GM12878 (cell line): ENCODE measurements at regions not wholly inside any gene's neighbourhood (a gene's known extent, or its start where the extent isn't known, plus 50 kb on each side); places are given as distances from the start of the nearest gene placed in this dataset.

Experiments
- ATAC-seq: fragments of 200-7000 bp; cut with Tn5 transposase; 3 replicates; pipeline ENCODE4 v1.9.1; 2020; ENCODE audit warnings: mild to moderate bottlenecking, moderate library complexity
- BruUV-seq: library from RNA; stranded (reverse); fragments of 400-500 nt; replicated peaks from 2 replicates; lab custom pipeline; 2021; lab: Mats Ljungman, UMichigan
- CTCF ChIA-PET: fragments of 300-600 bp; sonication (Branson Sonifier 250); formaldehyde crosslinking; extraction: SDS; loops from one replicate; lab custom pipeline; 2021; ENCODE audit warnings: inconsistent platforms; lab: Yijun Ruan, JAX
- POLR2A ChIA-PET: fragments of 350-600 bp; formaldehyde crosslinking; extraction: SDS; loops from one replicate; lab custom pipeline; 2021; ENCODE audit warnings: inconsistent platforms; lab: Charles Lee
- RAD21 ChIA-PET: fragments of 300-600 bp; sonication (Branson Sonifier 250); formaldehyde crosslinking; loops from one replicate; lab custom pipeline; 2023; ENCODE audit warnings: antibody characterized with exemption; ENCODE audit not compliant: unreplicated experiment; lab: Charles Lee
- SMC1A ChIA-PET: fragments of 300-600 bp; sonication (Branson Sonifier 250); formaldehyde crosslinking; loops from one replicate; lab custom pipeline; 2023; ENCODE audit not compliant: unreplicated experiment, uncharacterized antibody; lab: Charles Lee
- DNase-seq: peaks from one replicate; pipeline ENCODE4 v3.0.0-alpha.2; 2011; ENCODE audit warnings: low read depth, low spot score
- FAIRE-seq: peaks from 3 replicates; lab custom pipeline; 2011; peaks lifted over from hg19 to GRCh38; lab: Jason Lieb, UNC
- H2AFZ ChIP-seq: 2 replicates; pipeline ENCODE4 v1.6.0; 2011; ENCODE audit warnings: low read depth, low read length, control low read depth; ENCODE audit not compliant: control insufficient read depth
- H3K27ac ChIP-seq: 2 replicates; pipeline ENCODE4 v1.5.1; 2011; ENCODE audit warnings: control low read depth; ENCODE audit not compliant: control insufficient read depth, insufficient read depth
- H3K27me3 ChIP-seq, 2 experiments: replicated peaks in 1 of 2; 2 replicates each; pipeline versions ENCODE4 v1.6.0 to v1.6.1; 2011; ENCODE audit warnings: low read length in 1 of 2; ENCODE audit not compliant: control insufficient read depth in 2 of 2, insufficient read depth in 2 of 2
- H3K36me3 ChIP-seq, 2 experiments: 2 replicates each; pipeline ENCODE4 v1.5.1; 2011; ENCODE audit warnings: low read length in 1 of 2; ENCODE audit not compliant: control insufficient read depth in 2 of 2, insufficient read depth in 2 of 2
- H3K4me1 ChIP-seq: 2 replicates; pipeline ENCODE4 v1.6.1; 2011; ENCODE audit warnings: mild to moderate bottlenecking, low read length, moderate library complexity, mixed read lengths; ENCODE audit not compliant: control insufficient read depth, insufficient read depth
- H3K4me2 ChIP-seq: 2 replicates; pipeline ENCODE4 v1.6.0; 2011; ENCODE audit warnings: control low read depth; ENCODE audit not compliant: control insufficient read depth, insufficient read depth
- H3K4me3 ChIP-seq: fragments of 200-600 bp; sonication (generic); 2 replicates; pipeline ENCODE4 v1.5.1; 2016
- H3K79me2 ChIP-seq: 2 replicates; pipeline ENCODE4 v1.6.0; 2011; ENCODE audit warnings: low read length; ENCODE audit not compliant: control insufficient read depth, insufficient read depth
- H3K9ac ChIP-seq: 2 replicates; pipeline ENCODE4 v1.8.0; 2011; ENCODE audit warnings: low read length, control low read depth, mixed read lengths; ENCODE audit not compliant: control insufficient read depth, insufficient read depth
- H3K9me3 ChIP-seq: replicated peaks from 3 replicates; pipeline ENCODE4 v1.5.1; 2011; ENCODE audit warnings: mild to moderate bottlenecking, low read length; ENCODE audit not compliant: control insufficient read depth, insufficient read depth
- H4K20me1 ChIP-seq: 2 replicates; pipeline ENCODE4 v1.6.0; 2011; ENCODE audit not compliant: control insufficient read depth, insufficient read depth
- BACH1 ChIP-seq: fragments of 450-650 bp; IDR thresholded peaks from 2 replicates; pipeline ENCODE4 v1.6.1; 2017; ENCODE audit warnings: mild to moderate bottlenecking, borderline replicate concordance
- BRCA1 ChIP-seq: IDR thresholded peaks from 2 replicates; pipeline ENCODE4 v1.6.1; 2011; ENCODE audit warnings: low read depth, low read length, improper control_type of control experiment
- DPF2 ChIP-seq: fragments of 450-650 bp; IDR thresholded peaks from 2 replicates; pipeline ENCODE4 v1.6.1; 2017; ENCODE audit warnings: mild to moderate bottlenecking
- EGR1 ChIP-seq, 2 experiments: IDR thresholded peaks; 1 replicate in 1 of 2; 2 replicates in 1 of 2; pipeline ENCODE4 v1.6.1; 2011 to 2012; ENCODE audit warnings: low read depth in 2 of 2, low read length in 2 of 2, borderline replicate concordance in 1 of 2, mild to moderate bottlenecking in 1 of 2, moderate library complexity in 1 of 2
- ESRRA ChIP-seq: IDR thresholded peaks from 2 replicates; pipeline ENCODE4 v1.6.1; 2012; ENCODE audit warnings: mild to moderate bottlenecking, low read length, improper control_type of control experiment
- FOXK2 ChIP-seq: fragments of 450-650 bp; IDR thresholded peaks from 2 replicates; pipeline ENCODE4 v1.6.1; 2017; ENCODE audit warnings: mild to moderate bottlenecking, moderate library complexity
- GATAD2B ChIP-seq: fragments of 450-650 bp; conservative IDR thresholded peaks from 2 replicates; pipeline ENCODE4 v1.6.1; 2017; ENCODE audit warnings: low read depth, mild to moderate bottlenecking, moderate library complexity
- HDGF ChIP-seq: fragments of 450-650 bp; IDR thresholded peaks from 2 replicates; pipeline ENCODE4 v1.6.1; 2016; ENCODE audit warnings: antibody characterized with exemption
- JUNB ChIP-seq: IDR thresholded peaks from 2 replicates; pipeline ENCODE4 v1.6.1; 2016; ENCODE audit warnings: antibody characterized with exemption, mild to moderate bottlenecking
- NFIC ChIP-seq: IDR thresholded peaks from 2 replicates; pipeline ENCODE4 v1.6.1; 2012; ENCODE audit warnings: low read depth, mild to moderate bottlenecking, inconsistent platforms, low read length, moderate library complexity
- POLR2AphosphoS2 ChIP-seq: IDR thresholded peaks from 2 replicates; pipeline ENCODE4 v1.6.1; 2011; ENCODE audit warnings: low read depth, mild to moderate bottlenecking, low read length, improper control_type of control experiment, moderate library complexity
- RCOR1 ChIP-seq: conservative IDR thresholded peaks from 2 replicates; pipeline ENCODE4 v1.6.1; 2012; ENCODE audit warnings: low read depth, low read length, improper control_type of control experiment
- SMAD1 ChIP-seq: fragments of 450-650 bp; IDR thresholded peaks from 2 replicates; pipeline ENCODE4 v1.6.1; 2018; ENCODE audit warnings: mild to moderate bottlenecking, low read depth; ENCODE audit not compliant: partially characterized antibody
- USF1 ChIP-seq: IDR thresholded peaks from 2 replicates; pipeline ENCODE4 v1.6.1; 2011; ENCODE audit warnings: borderline replicate concordance, low read depth, mild to moderate bottlenecking, moderate library complexity, mixed read lengths, low read length; ENCODE audit not compliant: insufficient read depth; ENCODE audit errors: extremely low read length
- ZNF622 ChIP-seq: fragments of 450-650 bp; IDR thresholded peaks from 2 replicates; pipeline ENCODE4 v1.6.1; 2017; ENCODE audit warnings: mild to moderate bottlenecking, inconsistent platforms
- WGBS: methylation state at CpG from one replicate; pipeline ENCODE4 v1.1.6; 2016; ENCODE audit warnings: low lambda C conversion rate; ENCODE audit not compliant: insufficient replicate concordance, insufficient coverage; ENCODE audit errors: missing lambda C conversion rate; 5-methylcytosine and 5-hydroxymethylcytosine counted together
- in situ Hi-C: fragments of 300-500 bp; cut with MboI; formaldehyde crosslinking; loops from 9 replicates; pipeline ENCODE4 v1.14.3; 2018; ENCODE audit warnings: mixed read lengths
- intact Hi-C: fragments of 100-400 bp; cut with micrococcal nuclease; formaldehyde crosslinking; loops from one replicate; pipeline ENCODE4 v1.14.2; 2022; ENCODE audit not compliant: unreplicated experiment
- TF ChIP-seq, protein P1 (sequence below): fragments of 450-650 bp; IDR thresholded peaks from 2 replicates; pipeline ENCODE4 v1.6.1; 2017; ENCODE audit warnings: low read depth, mild to moderate bottlenecking, moderate library complexity

DNA sequence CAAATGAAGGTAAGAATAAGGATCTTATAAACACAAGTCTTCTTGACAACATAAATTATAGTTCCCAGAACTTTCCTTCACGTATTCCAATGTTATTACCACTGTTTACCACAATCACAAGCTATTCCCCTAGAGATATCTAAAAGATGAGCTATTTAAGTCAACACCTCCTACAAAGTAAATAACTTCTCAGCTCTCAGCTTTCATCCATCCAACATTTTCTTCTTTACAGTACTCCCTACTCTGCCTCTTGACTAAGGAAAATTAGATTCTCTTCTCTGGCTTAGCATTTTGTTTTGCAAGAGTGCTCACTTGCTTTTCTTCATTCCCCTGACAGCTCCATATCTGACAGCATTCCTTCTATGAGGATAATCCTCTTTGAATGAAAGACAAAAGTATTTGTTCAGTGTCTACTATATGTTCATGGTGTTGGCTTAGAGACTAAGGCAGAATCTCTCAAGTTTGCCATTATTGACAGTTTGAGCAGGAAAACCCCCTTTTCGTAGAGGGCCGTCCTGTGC is 93.0 kb upstream of the IL6 start:
- WGBS, result 32% methylated on average over 3 of the region's 3 CpGs
- ATAC-seq, result no peak
- Histone ChIP-seq H3K9ac (no peak overlapping the region), H3K9me3 (peaks cover under 1% of the 10 kb centered on the region; the same call in 2 of the 3 replicates), H3K4me3 (no peak overlapping the region), H4K20me1 (no peaks in the 10 kb centered on the region), H3K36me3 (no peaks in the 10 kb centered on the region), H3K4me2 (no peak overlapping the region), H3K27me3 (peaks cover 2 to 19% of the 10 kb centered on the region in 2 experiments), H3K4me1 (no peaks in the 10 kb centered on the region), H3K27ac (no peak overlapping the region), H3K79me2 (no peaks in the 10 kb centered on the region), H2AFZ (no peak overlapping the region)
- no TSS peak for BruUV-seq
- no peak for DNase-seq
- in situ Hi-C loops, result no loop called here
- no peak for FAIRE-seq
- no peak for TF ChIP-seq HDGF
- TF ChIP-seq SMAD1, result no peak
- TF ChIP-seq POLR2AphosphoS2, result no peak
- no peak for TF ChIP-seq NFIC
- no peak for TF ChIP-seq FOXK2
- TF ChIP-seq, protein P1, sequence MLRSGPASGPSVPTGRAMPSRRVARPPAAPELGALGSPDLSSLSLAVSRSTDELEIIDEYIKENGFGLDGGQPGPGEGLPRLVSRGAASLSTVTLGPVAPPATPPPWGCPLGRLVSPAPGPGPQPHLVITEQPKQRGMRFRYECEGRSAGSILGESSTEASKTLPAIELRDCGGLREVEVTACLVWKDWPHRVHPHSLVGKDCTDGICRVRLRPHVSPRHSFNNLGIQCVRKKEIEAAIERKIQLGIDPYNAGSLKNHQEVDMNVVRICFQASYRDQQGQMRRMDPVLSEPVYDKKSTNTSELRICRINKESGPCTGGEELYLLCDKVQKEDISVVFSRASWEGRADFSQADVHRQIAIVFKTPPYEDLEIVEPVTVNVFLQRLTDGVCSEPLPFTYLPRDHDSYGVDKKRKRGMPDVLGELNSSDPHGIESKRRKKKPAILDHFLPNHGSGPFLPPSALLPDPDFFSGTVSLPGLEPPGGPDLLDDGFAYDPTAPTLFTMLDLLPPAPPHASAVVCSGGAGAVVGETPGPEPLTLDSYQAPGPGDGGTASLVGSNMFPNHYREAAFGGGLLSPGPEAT, result no peak
- TF ChIP-seq GATAD2B, result no peak
- no peak for TF ChIP-seq ESRRA
- no peak for TF ChIP-seq DPF2
- no peak for TF ChIP-seq EGR1 (IDR thresholded peaks at IDR 0.05; ENCODE audit: borderline replicate concordance in 1 of 2, low read depth in 2 of 2, low read length in 2 of 2)
- no peak for TF ChIP-seq BACH1
- no peak for TF ChIP-seq ZNF622
- no peak for TF ChIP-seq USF1
- TF ChIP-seq RCOR1, result no peak
- TF ChIP-seq BRCA1, result no peak
- TF ChIP-seq JUNB, result no peak
- intact Hi-C loops, result no loop called here
- RAD21 ChIA-PET, result interaction anchor here (1.1 kb wide), 1 partner anchor 73 kb away, joined by 3 read pairs; no protein-coding TSS in a partner anchor
- SMC1A ChIA-PET, result interaction anchor here (0.8 kb wide), 1 partner anchor 14 kb away, joined by 3 read pairs; no protein-coding TSS in a partner anchor
- POLR2A ChIA-PET, result no interaction called here
- CTCF ChIA-PET, result no interaction called here
